RWPE1 (cell line): ENCODE measurements at regions not wholly inside any gene's neighbourhood (a gene's known extent, or its start where the extent isn't known, plus 50 kb on each side); places are given as distances from the start of the nearest gene placed in this dataset.
A peak's percentile ranks its signal among the peaks of the same experiment; 100 is the strongest.

Experiments
- CTCF ChIA-PET: fragments of 350-600 bp; sonication (Branson Sonifier 250); formaldehyde crosslinking; extraction: SDS; loops from one replicate; lab custom pipeline; 2021; lab: Yijun Ruan, JAX
- POLR2A ChIA-PET: fragments of 400-600 bp; formaldehyde crosslinking; extraction: SDS; loops from one replicate; lab custom pipeline; 2020; ENCODE audit warnings: antibody characterized with exemption; ENCODE audit not compliant: low non-redundant PET; lab: Yijun Ruan, JAX
- DNase-seq: peaks from one replicate; pipeline ENCODE4 v3.0.0; 2012; ENCODE audit warnings: low spot score
- H3K27ac ChIP-seq: fragments of 450-650 bp; 2 replicates; pipeline ENCODE4 v1.5.1; 2017
- CTCF ChIP-seq: fragments of 450-650 bp; conservative IDR thresholded peaks from 2 replicates; pipeline ENCODE4 v1.5.1; 2017; ENCODE audit warnings: low read depth, mild to moderate bottlenecking

- CTCF ChIA-PET, result no interaction called here
- DNase-seq, result no peak
- POLR2A ChIA-PET, result no interaction called here
- no peak overlapping the region for H3K27ac ChIP-seq
- TF ChIP-seq CTCF, result no peak
Measured at GRCh38 chr6:14798996-14799588, 446.8 kb upstream of the JARID2 start.

- no peak overlapping the region for H3K27ac ChIP-seq
- ChIA-PET CTCF (no interaction called here), POLR2A (no interaction called here)
- TF ChIP-seq CTCF, result no peak
- DNase-seq, result peak; percentile 57
Measured at GRCh38 chr6:14799928-14800327, 445.9 kb upstream of the JARID2 start.

GRCh38 chr6:14802514-14803160, 443.2 kb upstream of the JARID2 start:
- H3K27ac ChIP-seq, result no peak overlapping the region
- TF ChIP-seq CTCF, result no peak
- ChIA-PET CTCF (no interaction called here), POLR2A (no interaction called here)
- no peak for DNase-seq

- CTCF ChIA-PET, result no interaction called here
- DNase-seq, result peak; percentile 49
- POLR2A ChIA-PET, result no interaction called here
- peak overlapping the region; percentile 51 for H3K27ac ChIP-seq
- TF ChIP-seq CTCF, result no peak
Measured at GRCh38 chr6:14804001-14804784, 441.7 kb upstream of the JARID2 start.

- no peak for TF ChIP-seq CTCF
- CTCF ChIA-PET, result no interaction called here
- POLR2A ChIA-PET, result no interaction called here
Measured at GRCh38 chr6:14804785-14805210, 441.1 kb upstream of the JARID2 start.

GRCh38 chr6:14806101-14806500, 439.8 kb upstream of the JARID2 start:
- CTCF ChIA-PET, result no interaction called here
- TF ChIP-seq CTCF, result no peak
- POLR2A ChIA-PET, result no interaction called here
- no peak overlapping the region for H3K27ac ChIP-seq
- DNase-seq, result no peak

More at GRCh38 chr6:14804785-14805210, 441.1 kb upstream of the JARID2 start:
- H3K27ac ChIP-seq, result peak overlapping the region; percentile 51
- no peak for DNase-seq
